ENCODE measurements at regions not wholly inside any gene's neighbourhood (a gene's known extent, or its start where the extent isn't known, plus 50 kb on each side); places are given as distances from the start of the nearest gene placed in this dataset.

- no peak overlapping the region for H3K4me3 Mint-ChIP-seq
- no peak for DNase-seq
- Histone ChIP-seq H3K4me3 (ENCODE audit: low read length) (no peak overlapping the region), H3K9me3 (ENCODE audit: control insufficient read depth in 1 of 2, insufficient read depth in 1 of 2, low read length in 2 of 2) (no peaks in the 10 kb centered on the region), H3K27ac (ENCODE audit: low read depth in 1 of 2, low read length in 2 of 2) (no peak overlapping the region), H3K27me3 (ENCODE audit: control insufficient read depth in 1 of 2, insufficient read depth in 2 of 2, low read length in 2 of 2) (no peaks in the 10 kb centered on the region), H3K36me3 (ENCODE audit: insufficient read depth, low read length) (no peaks in the 10 kb centered on the region), H3K4me1 (ENCODE audit: insufficient read depth, low read length) (no peaks in the 10 kb centered on the region)
- no peaks in the 10 kb centered on the region for H3K9me3 Mint-ChIP-seq
- H3K36me3 Mint-ChIP-seq (ENCODE audit: low read depth) = no peaks in the 10 kb centered on the region
- no peak for ATAC-seq (ENCODE audit: poor library complexity)
- H3K4me1 Mint-ChIP-seq (ENCODE audit: low read depth) = peaks cover 15% of the 10 kb centered on the region
- intact Hi-C loops (cut with DNase I, micrococcal nuclease) = no loop called here
- ChIA-PET POLR2A (no interaction called here), CTCF (no interaction called here)
- no peak overlapping the region for H3K27ac Mint-ChIP-seq
- no peak for TF ChIP-seq CTCF (IDR thresholded peaks at IDR 0.05)
- no peaks in the 10 kb centered on the region for H3K27me3 Mint-ChIP-seq
Observed at GRCh38 chr12:68400226-68400829, 68.2 kb upstream of the MDM1 start.

- ATAC-seq (ENCODE audit: poor library complexity) = no peak
Observed at GRCh38 chr12:68402422-68402821, 70.3 kb upstream of the MDM1 start.

GRCh38 chr12:68403296-68403695 lies 71.1 kb upstream of the MDM1 start:
- no peak overlapping the region for H3K4me3 ChIP-seq (ENCODE audit: low read length)
- intact Hi-C loops (cut with DNase I, micrococcal nuclease) = no loop called here
- H3K36me3 ChIP-seq (ENCODE audit: insufficient read depth, low read length) = no peaks in the 10 kb centered on the region
- no peaks in the 10 kb centered on the region for H3K9me3 ChIP-seq (ENCODE audit: control insufficient read depth in 1 of 2, insufficient read depth in 1 of 2, low read length in 2 of 2)
- Mint-ChIP-seq H3K27ac (no peak overlapping the region), H3K9me3 (no peaks in the 10 kb centered on the region), H3K4me3 (no peak overlapping the region), H3K27me3 (no peaks in the 10 kb centered on the region), H3K4me1 (ENCODE audit: low read depth) (peaks cover 19% of the 10 kb centered on the region), H3K36me3 (ENCODE audit: low read depth) (no peaks in the 10 kb centered on the region)
- no peaks in the 10 kb centered on the region for H3K27me3 ChIP-seq (ENCODE audit: control insufficient read depth in 1 of 2, insufficient read depth in 2 of 2, low read length in 2 of 2)
- ChIA-PET CTCF (no interaction called here), POLR2A (interaction anchor here (1.1 kb wide), 1 partner anchor 38 kb away, joined by 3 read pairs; no protein-coding TSS in a partner anchor)
- no peak for DNase-seq
- H3K27ac ChIP-seq (ENCODE audit: low read depth in 1 of 2, low read length in 2 of 2) = no peak overlapping the region
- peaks cover 6% of the 10 kb centered on the region for H3K4me1 ChIP-seq (ENCODE audit: insufficient read depth, low read length)
- TF ChIP-seq CTCF (IDR thresholded peaks at IDR 0.05) = no peak
- no peak for ATAC-seq (ENCODE audit: poor library complexity)

More at GRCh38 chr12:68402422-68402821, 70.3 kb upstream of the MDM1 start:
- POLR2A ChIA-PET = no interaction called here
- Histone ChIP-seq H3K9me3 (ENCODE audit: control insufficient read depth in 1 of 2, insufficient read depth in 1 of 2, low read length in 2 of 2) (no peaks in the 10 kb centered on the region), H3K4me3 (ENCODE audit: low read length) (no peak overlapping the region), H3K4me1 (ENCODE audit: insufficient read depth, low read length) (peaks cover 6% of the 10 kb centered on the region), H3K36me3 (ENCODE audit: insufficient read depth, low read length) (no peaks in the 10 kb centered on the region), H3K27me3 (ENCODE audit: control insufficient read depth in 1 of 2, insufficient read depth in 2 of 2, low read length in 2 of 2) (no peaks in the 10 kb centered on the region), H3K27ac (ENCODE audit: low read depth in 1 of 2, low read length in 2 of 2) (no peak overlapping the region)
- no peak for TF ChIP-seq CTCF (IDR thresholded peaks at IDR 0.05)
- no peaks in the 10 kb centered on the region for H3K27me3 Mint-ChIP-seq
- no peak for DNase-seq
- no peak overlapping the region for H3K27ac Mint-ChIP-seq
- CTCF ChIA-PET = no interaction called here
- no peak overlapping the region for H3K4me3 Mint-ChIP-seq
- H3K4me1 Mint-ChIP-seq (ENCODE audit: low read depth) = peaks cover 19% of the 10 kb centered on the region
- intact Hi-C loops (cut with DNase I, micrococcal nuclease) = no loop called here
- no peaks in the 10 kb centered on the region for H3K36me3 Mint-ChIP-seq (ENCODE audit: low read depth)
- no peaks in the 10 kb centered on the region for H3K9me3 Mint-ChIP-seq

All from CD4-positive, alpha-beta T cell (primary cell).